ENCODE measurements at regions not wholly inside any gene's neighbourhood (a gene's known extent, or its start where the extent isn't known, plus 50 kb on each side); places are given as distances from the start of the nearest gene placed in this dataset.

- no peak for DNase-seq
Measured at GRCh38 chr4:178633263-178633662, 1191.0 kb upstream of the AGA start.

- no peak for DNase-seq
Measured at GRCh38 chr4:178664621-178665020, 1222.4 kb upstream of the AGA start.

GRCh38 chr4:178665916-178666315, 1223.7 kb upstream of the AGA start:
- DNase-seq: no peak

GRCh38 chr4:178671766-178672165, 1229.5 kb upstream of the AGA start:
- DNase-seq: no peak

GRCh38 chr4:178672512-178672911, 1230.3 kb upstream of the AGA start:
- no peak for DNase-seq

GRCh38 chr4:178681871-178682270, 1239.6 kb upstream of the AGA start:
- DNase-seq: no peak

GRCh38 chr4:178689926-178690325, 1247.7 kb upstream of the AGA start:
- no peak for DNase-seq

- DNase-seq: no peak
Measured at GRCh38 chr4:178693816-178694215, 1251.6 kb upstream of the AGA start.

GRCh38 chr4:178696515-178696914, 1254.3 kb upstream of the AGA start:
- DNase-seq: no peak

- no peak for DNase-seq
Measured at GRCh38 chr4:178712486-178712885, 1270.2 kb upstream of the AGA start.

- no peak for DNase-seq
Measured at GRCh38 chr4:178738026-178738425, 1295.8 kb upstream of the AGA start.

- no peak for DNase-seq
Measured at GRCh38 chr4:178745203-178745602, 1303.0 kb upstream of the AGA start.

GRCh38 chr4:178752954-178753525, 1310.8 kb upstream of the AGA start:
- no peak for DNase-seq

- DNase-seq: no peak
Measured at GRCh38 chr4:178778496-178778895, 1336.3 kb upstream of the AGA start.

- no peak for DNase-seq
Measured at GRCh38 chr4:178781779-178782178, 1339.5 kb upstream of the AGA start.

- DNase-seq: no peak
Measured at GRCh38 chr4:178784491-178784890, 1342.3 kb upstream of the AGA start.

GRCh38 chr4:178789279-178789678, 1347.0 kb upstream of the AGA start:
- no peak for DNase-seq

- no peak for DNase-seq
Measured at GRCh38 chr4:178799204-178799603, 1357.0 kb upstream of the AGA start.

- no peak for DNase-seq
Measured at GRCh38 chr4:178808106-178808505, 1365.9 kb upstream of the AGA start.

- no peak for DNase-seq
Measured at GRCh38 chr4:178809921-178810320, 1367.7 kb upstream of the AGA start.

GRCh38 chr4:178811356-178811755, 1369.1 kb upstream of the AGA start:
- DNase-seq: no peak

GRCh38 chr4:178812866-178813265, 1370.6 kb upstream of the AGA start:
- no peak for DNase-seq

- no peak for DNase-seq
Measured at GRCh38 chr4:178814908-178815307, 1372.7 kb upstream of the AGA start.

- DNase-seq: no peak
Measured at GRCh38 chr4:178823673-178824295, 1381.5 kb upstream of the AGA start.

GRCh38 chr4:178836865-178837264, 1394.6 kb upstream of the AGA start:
- no peak for DNase-seq

Data from NCI-H526 (cell line).